ENCODE measurements at regions not wholly inside any gene's neighbourhood (a gene's known extent, or its start where the extent isn't known, plus 50 kb on each side); places are given as distances from the start of the nearest gene placed in this dataset.

- 76 to 85% (median 81%) methylated on average over 5 of the region's 5 CpGs for WGBS, 5 donors
- TF ChIP-seq POLR2A (IDR thresholded peaks at IDR 0.05): no peak
- no peak for TF ChIP-seq CTCF (IDR thresholded peaks at IDR 0.05 in 8 of 11, conservative IDR thresholded peaks at IDR 0.05 in 3 of 11)
- no peak for TF ChIP-seq POLR2AphosphoS5 (IDR thresholded peaks at IDR 0.05)
- intact Hi-C loops (cut with DNase I; ENCODE audit: low total_unique reads): no loop called here
Observed at GRCh38 chr15:59876140-59876539, 128.0 kb upstream of the FOXB1 start.

GRCh38 chr15:59873644-59874272 lies 130.4 kb upstream of the FOXB1 start:
- WGBS, 5 donors: 60 to 72% (median 67%) methylated on average over 3 of the region's 3 CpGs
- TF ChIP-seq CTCF (IDR thresholded peaks at IDR 0.05 in 8 of 11, conservative IDR thresholded peaks at IDR 0.05 in 3 of 11): no peak
- no peak for TF ChIP-seq POLR2A (IDR thresholded peaks at IDR 0.05)
- Histone ChIP-seq H3K36me3 (no peaks in the 10 kb centered on the region), H3K4me3 (no peak overlapping the region), H3K27ac (no peak overlapping the region), H3K27me3 (replicated peaks in 1 of 7) (peaks cover 0 to 62% (median 0%) of the 10 kb centered on the region in 7 donors), H3K9me3 (no peaks in the 10 kb centered on the region), H3K4me1 (no peaks in the 10 kb centered on the region)
- intact Hi-C loops (cut with DNase I; ENCODE audit: low total_unique reads): no loop called here
- no peak for DNase-seq

More at GRCh38 chr15:59876140-59876539, 128.0 kb upstream of the FOXB1 start:
- Histone ChIP-seq H3K4me3 (no peak overlapping the region), H3K9me3 (no peaks in the 10 kb centered on the region), H3K4me1 (no peaks in the 10 kb centered on the region), H3K36me3 (no peaks in the 10 kb centered on the region), H3K27ac (no peak overlapping the region), H3K27me3 (replicated peaks in 1 of 7) (peaks cover 0 to 72% (median 0%) of the 10 kb centered on the region in 7 donors)
- no peak for DNase-seq

- TF ChIP-seq CTCF (IDR thresholded peaks at IDR 0.05 in 8 of 11, conservative IDR thresholded peaks at IDR 0.05 in 3 of 11): no peak
- no peak for TF ChIP-seq POLR2A (IDR thresholded peaks at IDR 0.05)
- no peak for TF ChIP-seq POLR2AphosphoS5 (IDR thresholded peaks at IDR 0.05)
- Histone ChIP-seq H3K9me3 (no peaks in the 10 kb centered on the region), H3K4me1 (no peaks in the 10 kb centered on the region), H3K27ac (no peak overlapping the region), H3K36me3 (no peaks in the 10 kb centered on the region), H3K27me3 (replicated peaks in 1 of 7) (peaks cover 0 to 50% (median 0%) of the 10 kb centered on the region in 7 donors), H3K4me3 (no peak overlapping the region)
- intact Hi-C loops (cut with DNase I; ENCODE audit: low total_unique reads): no loop called here
- 77 to 87% (median 84%) methylated on average over 5 of the region's 5 CpGs for WGBS, 5 donors
- DNase-seq: no peak
Observed at GRCh38 chr15:59867086-59867855, 136.8 kb upstream of the FOXB1 start.

GRCh38 chr15:59866642-59867041 lies 137.5 kb upstream of the FOXB1 start:
- Histone ChIP-seq H3K4me3 (no peak overlapping the region), H3K27me3 (replicated peaks in 1 of 7) (peaks cover 0 to 56% (median 0%) of the 10 kb centered on the region in 7 donors), H3K4me1 (no peaks in the 10 kb centered on the region), H3K27ac (no peak overlapping the region), H3K9me3 (no peaks in the 10 kb centered on the region), H3K36me3 (no peaks in the 10 kb centered on the region)
- TF ChIP-seq CTCF (IDR thresholded peaks at IDR 0.05 in 8 of 11, conservative IDR thresholded peaks at IDR 0.05 in 3 of 11) (no peak), POLR2AphosphoS5 (IDR thresholded peaks at IDR 0.05) (no peak), POLR2A (IDR thresholded peaks at IDR 0.05) (no peak)
- intact Hi-C loops (cut with DNase I; ENCODE audit: low total_unique reads): no loop called here
- DNase-seq: no peak
- WGBS, 5 donors: 26 to 52% (median 31%) methylated on average over 4 of the region's 4 CpGs

Measured in spleen (tissue), 11 donors.